GM19328 (cell line): ENCODE measurements at regions not wholly inside any gene's neighbourhood (a gene's known extent, or its start where the extent isn't known, plus 50 kb on each side); places are given as distances from the start of the nearest gene placed in this dataset.
"Not testable (repeated sequence)": the region's sequence is repeated elsewhere in the genome, so short reads cannot be mapped to it uniquely, and the experiment has no call there.

ENCODE experiments used
- ATAC-seq: cut with Tn5 transposase; IDR thresholded peaks from one replicate; pipeline ENCODE4 v1.9.1; 2021; ENCODE audit warnings: mild to moderate bottlenecking, moderate library complexity; ENCODE audit not compliant: unreplicated experiment

GRCh38 chr2:4814137-4814536 is 878.0 kb upstream of the SOX11 start:
- ATAC-seq, result not testable (repeated sequence)

GRCh38 chr2:4827836-4828235 is 864.3 kb upstream of the SOX11 start:
- ATAC-seq, result no peak

GRCh38 chr2:4828682-4829374 is 863.4 kb upstream of the SOX11 start:
- ATAC-seq, result no peak

- no peak for ATAC-seq
Observed at GRCh38 chr2:4831751-4832150, 860.4 kb upstream of the SOX11 start.

GRCh38 chr2:4832642-4833041 is 859.5 kb upstream of the SOX11 start:
- no peak for ATAC-seq

GRCh38 chr2:4838626-4839025 is 853.6 kb upstream of the SOX11 start:
- ATAC-seq, result no peak

GRCh38 chr2:4840791-4841190 is 851.4 kb upstream of the SOX11 start:
- no peak for ATAC-seq

- ATAC-seq, result no peak
Observed at GRCh38 chr2:4844881-4845280, 847.3 kb upstream of the SOX11 start.

- ATAC-seq, result no peak
Observed at GRCh38 chr2:4862031-4862430, 830.2 kb upstream of the SOX11 start.

- ATAC-seq, result no peak
Observed at GRCh38 chr2:4866198-4866597, 826.0 kb upstream of the SOX11 start.

GRCh38 chr2:4868466-4868865 is 823.7 kb upstream of the SOX11 start:
- ATAC-seq, result no peak

- ATAC-seq, result no peak
Observed at GRCh38 chr2:4869154-4869553, 823.0 kb upstream of the SOX11 start.

- no peak for ATAC-seq
Observed at GRCh38 chr2:4873364-4873763, 818.8 kb upstream of the SOX11 start.

- no peak for ATAC-seq
Observed at GRCh38 chr2:4873876-4874593, 818.1 kb upstream of the SOX11 start.

- no peak for ATAC-seq
Observed at GRCh38 chr2:4882421-4882820, 809.8 kb upstream of the SOX11 start.

- no peak for ATAC-seq
Observed at GRCh38 chr2:4882941-4883340, 809.2 kb upstream of the SOX11 start.

GRCh38 chr2:4883375-4883774 is 808.8 kb upstream of the SOX11 start:
- ATAC-seq, result no peak

GRCh38 chr2:4884117-4884571 is 808.0 kb upstream of the SOX11 start:
- no peak for ATAC-seq

- ATAC-seq, result no peak
Observed at GRCh38 chr2:4891394-4891793, 800.8 kb upstream of the SOX11 start.

GRCh38 chr2:4895371-4895770 is 796.8 kb upstream of the SOX11 start:
- ATAC-seq, result no peak

- no peak for ATAC-seq
Observed at GRCh38 chr2:4898706-4899105, 793.5 kb upstream of the SOX11 start.

- no peak for ATAC-seq
Observed at GRCh38 chr2:4900242-4900641, 791.9 kb upstream of the SOX11 start.
